HG03095 (cell line): ENCODE measurements at regions not wholly inside any gene's neighbourhood (a gene's known extent, or its start where the extent isn't known, plus 50 kb on each side); places are given as distances from the start of the nearest gene placed in this dataset.

Experiments
- ATAC-seq: cut with Tn5 transposase; IDR thresholded peaks from one replicate; pipeline ENCODE4 v1.9.1; 2021; ENCODE audit warnings: moderate library complexity; ENCODE audit not compliant: unreplicated experiment

GRCh38 chr5:169450464-169450863 lies 133.1 kb upstream of the SPDL1 start:
- no peak for ATAC-seq

DNA sequence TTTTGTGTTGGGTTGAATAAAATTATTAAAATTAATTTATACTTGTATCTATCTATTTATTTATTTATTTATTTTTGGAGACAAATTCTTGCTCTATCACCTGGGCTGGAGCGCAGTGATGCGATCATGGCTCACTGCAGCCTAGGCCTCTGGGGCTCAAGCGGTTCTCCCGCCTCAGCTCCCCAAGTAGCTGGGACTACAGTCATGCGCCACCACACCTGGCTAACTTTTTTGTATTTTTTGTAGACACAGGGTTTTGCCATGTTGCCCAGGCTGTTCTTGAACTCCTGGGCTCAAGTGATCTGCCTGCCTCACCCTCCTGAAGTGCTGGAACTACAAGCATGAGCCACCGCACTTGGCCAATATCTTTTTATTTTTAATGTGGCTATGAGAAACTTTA lies 134.7 kb upstream of the SPDL1 start:
- ATAC-seq: no peak

- no peak for ATAC-seq
Measured at GRCh38 chr5:169445191-169445590, 138.4 kb upstream of the SPDL1 start.

GRCh38 chr5:169442913-169443784 lies 140.4 kb upstream of the SPDL1 start:
- ATAC-seq: no peak

- no peak for ATAC-seq
Measured at GRCh38 chr5:169442403-169442874, 141.1 kb upstream of the SPDL1 start.

- ATAC-seq: no peak
Measured at GRCh38 chr5:169440107-169440705, 139.3 kb upstream of the SLIT3 start.

GRCh38 chr5:169439362-169439761 lies 138.4 kb upstream of the SLIT3 start:
- ATAC-seq: no peak

DNA sequence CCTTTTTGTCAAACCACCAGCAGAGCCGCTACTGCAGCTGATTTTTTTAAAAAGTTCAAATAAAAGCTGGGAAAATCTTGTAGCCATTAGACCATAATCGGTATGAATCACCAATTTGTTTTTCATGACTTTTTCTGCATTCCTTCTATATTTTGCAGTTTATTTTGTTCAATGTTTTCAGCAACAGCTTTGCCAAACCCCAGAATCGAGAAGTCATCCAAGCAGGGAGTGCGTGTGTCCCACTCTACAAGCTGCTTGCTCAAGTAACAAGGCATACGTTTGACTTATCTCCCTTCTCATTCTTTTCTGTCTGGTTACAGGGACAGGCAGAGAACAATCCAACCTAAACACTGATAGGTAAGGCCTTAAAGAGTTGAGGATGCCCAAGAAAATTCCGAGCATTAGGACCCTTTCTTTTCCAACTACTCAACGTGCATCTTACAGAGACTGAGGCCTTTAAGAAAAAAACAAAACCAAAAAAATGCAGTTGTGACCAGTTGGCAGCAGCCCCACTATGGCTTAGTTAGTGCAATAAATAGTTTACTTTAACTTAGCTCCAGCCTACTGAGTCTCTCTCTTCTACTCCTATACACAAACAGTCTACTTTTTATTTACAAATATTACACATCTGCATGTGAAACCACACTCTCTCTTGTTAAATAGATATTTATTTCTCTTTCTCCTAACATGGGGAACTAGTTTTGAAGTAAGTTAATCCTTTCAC lies 134.7 kb upstream of the SLIT3 start:
- no peak for ATAC-seq

- no peak for ATAC-seq
Measured at GRCh38 chr5:169433221-169433651, 132.3 kb upstream of the SLIT3 start.

GRCh38 chr5:169431386-169431785 lies 130.4 kb upstream of the SLIT3 start:
- ATAC-seq: no peak

DNA sequence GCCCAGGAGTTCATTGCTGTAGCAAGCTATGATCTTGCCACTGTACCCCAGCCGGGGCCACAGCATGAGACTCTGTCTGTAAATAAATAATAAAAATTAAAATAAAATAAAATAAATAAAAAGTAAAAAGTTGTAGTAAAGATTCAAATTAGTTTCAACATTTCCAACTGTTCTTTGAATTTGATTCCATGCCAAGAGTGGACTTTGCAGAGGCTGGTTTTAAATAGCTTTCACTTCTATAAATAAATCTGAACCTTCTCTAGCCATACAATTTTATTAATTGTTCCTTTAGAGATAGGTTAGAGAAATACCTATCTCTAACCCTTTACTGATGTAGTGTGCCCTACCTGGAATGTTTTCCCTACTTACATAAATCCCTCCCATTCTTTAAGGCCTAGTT lies 129.7 kb upstream of the SLIT3 start:
- no peak for ATAC-seq

GRCh38 chr5:169429044-169429443 lies 128.1 kb upstream of the SLIT3 start:
- ATAC-seq: no peak

- ATAC-seq: no peak
Measured at GRCh38 chr5:169426784-169427183, 125.8 kb upstream of the SLIT3 start.

DNA sequence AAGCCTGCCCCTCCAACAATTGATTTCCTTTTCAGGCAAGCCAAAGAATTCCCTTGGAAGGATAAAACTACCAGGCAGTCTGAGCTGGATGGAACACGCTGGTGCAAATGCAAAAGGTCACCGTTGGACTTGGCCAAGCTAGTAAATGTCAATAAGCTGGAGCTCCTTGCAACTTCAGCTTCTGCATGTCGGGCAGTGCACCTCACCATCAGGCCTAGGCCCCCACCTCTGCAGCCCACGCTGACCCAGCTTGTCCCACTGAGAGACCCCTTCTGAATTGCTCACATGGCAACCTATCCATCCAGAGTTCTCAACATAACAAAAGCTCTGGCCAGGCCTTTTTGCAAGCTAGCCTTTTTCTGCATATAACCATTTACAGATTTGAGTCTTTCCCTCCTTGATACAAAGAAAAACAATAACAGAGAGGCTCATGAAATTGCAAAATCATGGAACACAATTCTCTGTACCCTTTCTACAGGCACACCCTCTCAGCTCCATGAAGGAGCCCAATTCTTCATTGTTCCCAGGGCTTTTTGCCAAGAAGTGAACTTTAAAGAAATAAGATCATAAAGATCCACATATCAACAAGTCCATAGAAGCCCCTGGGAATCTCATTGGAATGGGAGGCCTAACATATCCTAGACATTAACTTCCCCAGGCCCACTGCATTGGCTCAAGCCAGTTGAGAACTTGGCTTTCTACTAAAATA lies 123.9 kb upstream of the SLIT3 start:
- ATAC-seq: no peak

DNA sequence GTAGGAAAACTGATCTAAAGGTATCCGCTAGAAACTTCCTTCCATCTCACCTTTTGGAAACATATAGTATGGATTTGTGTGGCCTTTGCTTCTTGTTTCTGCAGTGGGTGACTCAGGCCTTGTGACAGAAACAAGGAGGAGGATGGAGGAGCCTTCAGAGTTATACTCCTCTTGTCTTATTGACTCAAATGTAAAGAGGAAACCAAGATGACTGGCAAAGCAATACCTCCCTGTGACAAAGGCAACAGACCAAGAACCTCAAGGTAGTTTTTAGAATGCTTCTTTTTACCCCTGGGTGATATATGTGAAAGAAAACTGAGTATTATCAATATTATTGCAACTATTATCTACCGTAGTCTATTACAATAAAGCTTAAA lies 123.3 kb upstream of the SLIT3 start:
- no peak for ATAC-seq

- ATAC-seq: no peak
Measured at GRCh38 chr5:169423580-169424278, 122.8 kb upstream of the SLIT3 start.

GRCh38 chr5:169422087-169422486 lies 121.1 kb upstream of the SLIT3 start:
- no peak for ATAC-seq

DNA sequence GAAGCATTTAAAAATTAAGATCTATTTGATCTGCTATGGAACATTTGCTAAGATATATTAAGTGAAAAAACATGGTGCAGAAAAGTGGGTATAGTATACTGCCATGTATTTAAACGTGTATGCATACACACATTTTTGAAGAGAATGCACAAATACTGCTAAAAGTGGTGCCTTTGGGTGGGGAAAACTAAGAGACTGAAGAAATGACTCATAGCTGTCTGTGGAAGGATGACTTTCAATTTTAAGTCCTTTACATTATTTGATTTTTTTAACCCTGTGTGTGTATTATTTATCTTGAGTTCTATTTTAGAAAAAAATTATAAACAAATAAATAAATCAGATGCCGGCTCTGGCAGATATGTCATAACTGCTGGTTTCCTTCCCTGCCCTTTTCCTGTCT lies 120.7 kb upstream of the SLIT3 start:
- ATAC-seq: no peak

- no peak for ATAC-seq
Measured at GRCh38 chr5:169417676-169418075, 116.7 kb upstream of the SLIT3 start.

DNA sequence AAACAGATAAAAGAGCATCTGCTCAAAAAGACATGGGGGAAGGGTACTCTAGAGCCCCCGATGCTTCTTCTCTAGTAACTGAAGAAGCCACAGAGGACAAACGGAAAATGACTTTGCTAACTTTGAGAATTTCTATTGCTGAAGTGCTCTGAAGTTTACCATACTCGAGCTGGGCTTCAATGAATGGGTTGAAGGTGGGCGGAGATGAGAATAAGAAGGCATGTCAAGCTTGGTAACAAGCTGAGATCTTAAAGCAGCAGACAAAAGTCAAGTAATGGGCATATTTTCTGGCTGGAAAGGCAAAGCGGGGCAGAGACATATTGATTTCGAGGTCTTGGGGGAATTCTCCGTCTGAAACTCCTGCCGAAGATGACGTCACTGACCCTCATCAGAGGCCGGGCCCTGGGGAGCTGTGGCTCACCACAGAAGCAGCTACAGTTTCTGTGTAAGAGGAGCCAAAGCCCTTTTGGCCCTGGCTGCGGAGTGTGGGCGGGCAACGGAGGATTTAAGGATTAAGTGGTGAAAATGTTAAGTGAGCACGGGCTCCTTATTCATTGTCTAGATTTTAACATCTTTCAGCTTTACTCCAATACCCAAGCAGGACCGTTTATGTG lies 115.8 kb upstream of the SLIT3 start:
- ATAC-seq: peak; percentile 97
